Loucy (cell line): ENCODE measurements at regions not wholly inside any gene's neighbourhood (a gene's known extent, or its start where the extent isn't known, plus 50 kb on each side); places are given as distances from the start of the nearest gene placed in this dataset.

Source experiments
- H2AFZ ChIP-seq: fragments of 200-600 bp; sonication (generic); 2 replicates; pipeline ENCODE4 v1.6.0; 2016; ENCODE audit warnings: antibody characterized with exemption, mild to moderate bottlenecking, low read length, moderate library complexity
- H3F3A ChIP-seq: fragments of 200-600 bp; 2 replicates; pipeline ENCODE4 v1.6.0; 2016; ENCODE audit warnings: antibody characterized with exemption, low read depth, mild to moderate bottlenecking
- H3K27me3 ChIP-seq: fragments of 200-600 bp; sonication (generic); 2 replicates; pipeline ENCODE4 v1.6.1; 2014; ENCODE audit warnings: low read length, mild to moderate bottlenecking; ENCODE audit not compliant: insufficient read depth, poor library complexity, severe bottlenecking
- H3K36me3 ChIP-seq: fragments of 200-600 bp; sonication (generic); 2 replicates; pipeline ENCODE4 v1.6.1; 2016; ENCODE audit warnings: low read length; ENCODE audit not compliant: insufficient read depth
- H3K4me1 ChIP-seq: fragments of 200-600 bp; sonication (generic); 2 replicates; pipeline ENCODE4 v1.5.1; 2014; ENCODE audit warnings: low read length, mild to moderate bottlenecking; ENCODE audit not compliant: insufficient read depth, poor library complexity, severe bottlenecking
- H3K4me2 ChIP-seq: fragments of 200-600 bp; sonication (generic); 2 replicates; pipeline ENCODE4 v1.6.0; 2014; ENCODE audit warnings: antibody characterized with exemption, low read length, low read depth, mild to moderate bottlenecking; ENCODE audit not compliant: poor library complexity, severe bottlenecking
- H3K4me3 ChIP-seq: fragments of 200-600 bp; sonication (generic); 2 replicates; pipeline ENCODE4 v1.5.1; 2014; ENCODE audit warnings: low read length, mild to moderate bottlenecking, mixed read lengths; ENCODE audit not compliant: poor library complexity, severe bottlenecking
- H3K79me2 ChIP-seq: fragments of 200-600 bp; sonication (generic); 2 replicates; pipeline ENCODE4 v1.6.1; 2014; ENCODE audit warnings: low read length; ENCODE audit not compliant: insufficient read depth
- H3K9ac ChIP-seq: fragments of 200-600 bp; sonication (generic); 2 replicates; pipeline ENCODE4 v1.6.0; 2014; ENCODE audit warnings: mild to moderate bottlenecking, low read depth, low read length, moderate library complexity; ENCODE audit not compliant: poor library complexity, severe bottlenecking
- H3K9me2 ChIP-seq: fragments of 200-600 bp; sonication (generic); replicated peaks from 2 replicates; pipeline ENCODE4 v1.6.1; 2016; ENCODE audit warnings: low read depth, low read length, mixed read lengths
- H3K9me3 ChIP-seq: fragments of 200-600 bp; sonication (generic); 2 replicates; pipeline ENCODE4 v1.6.1; 2014; ENCODE audit warnings: mild to moderate bottlenecking, antibody characterized with exemption, low read length, low read depth; ENCODE audit not compliant: insufficient read depth
- H4K20me1 ChIP-seq: fragments of 200-600 bp; sonication (generic); 2 replicates; pipeline ENCODE4 v1.6.0; 2014; ENCODE audit warnings: antibody characterized with exemption, low read length, mild to moderate bottlenecking; ENCODE audit not compliant: insufficient read depth, poor library complexity, severe bottlenecking
- EZH2phosphoT487 ChIP-seq: fragments of 200-600 bp; IDR thresholded peaks from 2 replicates; pipeline ENCODE4 v1.6.1; 2018; ENCODE audit warnings: antibody characterized with exemption, mild to moderate bottlenecking, moderate library complexity, borderline replicate concordance
- TF ChIP-seq, protein P1 (sequence below): fragments of 200-600 bp; sonication (generic); conservative IDR thresholded peaks from 2 replicates; pipeline ENCODE4 v1.5.1; 2014; ENCODE audit warnings: mild to moderate bottlenecking, antibody characterized with exemption, low read length

GRCh38 chr2:121961761-121962160 lies 206.3 kb downstream of the TSN start:
- TF ChIP-seq, protein P1, sequence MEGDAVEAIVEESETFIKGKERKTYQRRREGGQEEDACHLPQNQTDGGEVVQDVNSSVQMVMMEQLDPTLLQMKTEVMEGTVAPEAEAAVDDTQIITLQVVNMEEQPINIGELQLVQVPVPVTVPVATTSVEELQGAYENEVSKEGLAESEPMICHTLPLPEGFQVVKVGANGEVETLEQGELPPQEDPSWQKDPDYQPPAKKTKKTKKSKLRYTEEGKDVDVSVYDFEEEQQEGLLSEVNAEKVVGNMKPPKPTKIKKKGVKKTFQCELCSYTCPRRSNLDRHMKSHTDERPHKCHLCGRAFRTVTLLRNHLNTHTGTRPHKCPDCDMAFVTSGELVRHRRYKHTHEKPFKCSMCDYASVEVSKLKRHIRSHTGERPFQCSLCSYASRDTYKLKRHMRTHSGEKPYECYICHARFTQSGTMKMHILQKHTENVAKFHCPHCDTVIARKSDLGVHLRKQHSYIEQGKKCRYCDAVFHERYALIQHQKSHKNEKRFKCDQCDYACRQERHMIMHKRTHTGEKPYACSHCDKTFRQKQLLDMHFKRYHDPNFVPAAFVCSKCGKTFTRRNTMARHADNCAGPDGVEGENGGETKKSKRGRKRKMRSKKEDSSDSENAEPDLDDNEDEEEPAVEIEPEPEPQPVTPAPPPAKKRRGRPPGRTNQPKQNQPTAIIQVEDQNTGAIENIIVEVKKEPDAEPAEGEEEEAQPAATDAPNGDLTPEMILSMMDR = no peak
- no peak for TF ChIP-seq EZH2phosphoT487
- Histone ChIP-seq H3K9me3 (no peaks in the 10 kb centered on the region), H3K27me3 (no peaks in the 10 kb centered on the region)

DNA sequence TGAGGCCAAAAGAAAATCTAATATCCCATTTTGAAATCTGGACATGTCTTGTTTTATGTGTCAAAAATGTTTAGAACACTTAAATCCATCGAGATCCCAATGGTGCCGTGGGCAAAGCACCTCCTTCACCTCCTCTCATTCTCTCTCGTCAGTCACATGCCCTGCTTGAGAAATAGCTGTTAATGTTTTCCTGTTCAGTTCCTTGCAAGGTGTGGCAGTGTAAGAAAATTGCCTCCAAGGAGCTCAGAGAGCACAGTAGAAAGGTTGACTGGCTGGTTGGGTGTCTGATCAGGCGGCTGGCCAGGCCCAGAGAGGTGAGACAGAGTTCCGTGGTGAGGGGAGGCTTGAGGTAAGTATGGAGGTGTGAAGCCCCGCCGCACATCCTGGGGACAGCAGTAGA lies 210.2 kb downstream of the TSN start:
- Histone ChIP-seq H3K9me2 (no peaks in the 10 kb centered on the region), H3K27me3 (no peaks in the 10 kb centered on the region), H3K9me3 (no peaks in the 10 kb centered on the region), H4K20me1 (no peaks in the 10 kb centered on the region), H3K36me3 (no peaks in the 10 kb centered on the region), H3K4me1 (no peaks in the 10 kb centered on the region), H3F3A (no peaks in the 10 kb centered on the region), H3K4me2 (no peak overlapping the region), H3K4me3 (no peak overlapping the region), H3K79me2 (no peaks in the 10 kb centered on the region), H3K9ac (no peak overlapping the region), H2AFZ (no peak overlapping the region)
- TF ChIP-seq, protein P1 = no peak
- no peak for TF ChIP-seq EZH2phosphoT487

More at GRCh38 chr2:121961761-121962160, 206.3 kb downstream of the TSN start:
- H2AFZ ChIP-seq = no peak overlapping the region
- H3K4me3 ChIP-seq = no peak overlapping the region
- no peaks in the 10 kb centered on the region for H3F3A ChIP-seq
- no peak overlapping the region for H3K4me2 ChIP-seq
- no peak overlapping the region for H3K9ac ChIP-seq
- no peaks in the 10 kb centered on the region for H3K36me3 ChIP-seq
- no peaks in the 10 kb centered on the region for H3K79me2 ChIP-seq
- H3K9me2 ChIP-seq = no peaks in the 10 kb centered on the region
- H3K4me1 ChIP-seq = no peaks in the 10 kb centered on the region
- no peaks in the 10 kb centered on the region for H4K20me1 ChIP-seq

GRCh38 chr2:121966663-121967062 lies 211.2 kb downstream of the TSN start:
- Histone ChIP-seq H3K9me3 (no peaks in the 10 kb centered on the region), H3K9ac (no peak overlapping the region), H3K36me3 (no peaks in the 10 kb centered on the region), H4K20me1 (no peaks in the 10 kb centered on the region), H3K4me1 (no peaks in the 10 kb centered on the region), H3F3A (no peaks in the 10 kb centered on the region), H3K27me3 (no peaks in the 10 kb centered on the region), H3K4me2 (no peak overlapping the region), H3K4me3 (no peak overlapping the region), H3K9me2 (no peaks in the 10 kb centered on the region), H3K79me2 (no peaks in the 10 kb centered on the region), H2AFZ (no peak overlapping the region)
- TF ChIP-seq EZH2phosphoT487 = no peak
- TF ChIP-seq, protein P1 = no peak
